GM10248 (cell line): ENCODE measurements at regions not wholly inside any gene's neighbourhood (a gene's known extent, or its start where the extent isn't known, plus 50 kb on each side); places are given as distances from the start of the nearest gene placed in this dataset.

Source experiments
- CTCF ChIA-PET: fragments of 300-600 bp; sonication (Branson Sonifier 250); formaldehyde crosslinking; extraction: SDS; loops from one replicate; lab custom pipeline; 2021; ENCODE audit warnings: antibody characterized with exemption; lab: Yijun Ruan, JAX
- POLR2A ChIA-PET: fragments of 350-650 bp; sonication (Branson Sonifier 250); formaldehyde crosslinking; extraction: SDS; loops from one replicate; lab custom pipeline; 2020; ENCODE audit warnings: antibody characterized with exemption; lab: Yijun Ruan, JAX
- DNase-seq: peaks from one replicate; pipeline ENCODE4 v3.0.0; 2012; ENCODE audit errors: extremely low spot score
- CTCF ChIP-seq: IDR thresholded peaks from 2 replicates; pipeline ENCODE4 v1.5.1; 2012; ENCODE audit warnings: mild to moderate bottlenecking, low read depth; ENCODE audit errors: extremely low read depth, missing control alignments, control extremely low read depth

GRCh38 chr9:84163052-84163650, 177.4 kb downstream of the SLC28A3 start:
- no peak for TF ChIP-seq CTCF
- ChIA-PET CTCF (interaction anchor here (4.3 kb wide), 1 partner anchor 10 kb away, joined by 32 read pairs; no protein-coding TSS in a partner anchor), POLR2A (no interaction called here)
- DNase-seq = no peak

GRCh38 chr9:84166891-84167290, 173.7 kb downstream of the SLC28A3 start:
- TF ChIP-seq CTCF = no peak
- ChIA-PET POLR2A (no interaction called here), CTCF (no interaction called here)
- no peak for DNase-seq

- no peak for TF ChIP-seq CTCF
- CTCF ChIA-PET = interaction anchor here (1.4 kb wide), 1 partner anchor 184 kb away, joined by 3 read pairs; no protein-coding TSS in a partner anchor
- DNase-seq = no peak
- POLR2A ChIA-PET = interaction anchor here (0.6 kb wide), 1 partner anchor 14 kb away, joined by 3 read pairs; no protein-coding TSS in a partner anchor
These were observed 171.3 kb downstream of the SLC28A3 start for GRCh38 chr9:84169240-84169639.

GRCh38 chr9:84170521-84171141, 169.9 kb downstream of the SLC28A3 start:
- no peak for DNase-seq
- ChIA-PET CTCF (no interaction called here), POLR2A (no interaction called here)
- TF ChIP-seq CTCF = no peak

GRCh38 chr9:84173961-84174360, 166.6 kb downstream of the SLC28A3 start:
- DNase-seq = no peak
- ChIA-PET POLR2A (no interaction called here), CTCF (interaction anchor here (0.9 to 4.1 kb wide), 26 partner anchors 8 to 237 kb away, joined by 3 to 32 read pairs (median 5); no protein-coding TSS in a partner anchor)
- TF ChIP-seq CTCF = no peak

GRCh38 chr9:84174486-84174885, 166.1 kb downstream of the SLC28A3 start:
- ChIA-PET POLR2A (no interaction called here), CTCF (interaction anchor here (1.1 to 4.1 kb wide), 11 partner anchors 8 to 232 kb away, joined by 3 to 32 read pairs (median 5); no protein-coding TSS in a partner anchor)
- no peak for TF ChIP-seq CTCF

More at GRCh38 chr9:84174486-84174885, 166.1 kb downstream of the SLC28A3 start:
- no peak for DNase-seq
